H1 (cell line): ENCODE measurements at regions not wholly inside any gene's neighbourhood (a gene's known extent, or its start where the extent isn't known, plus 50 kb on each side); places are given as distances from the start of the nearest gene placed in this dataset.

Experiments
- CTCF ChIA-PET: fragments of 300-600 bp; sonication (Branson Sonifier 250); formaldehyde crosslinking; loops from one replicate; lab custom pipeline; 2021; ENCODE audit not compliant: partially characterized antibody; lab: Charles Lee
- POLR2A ChIA-PET: fragments of 300-600 bp; sonication (Branson Sonifier 250); formaldehyde crosslinking; loops from one replicate; lab custom pipeline; 2021; ENCODE audit warnings: inconsistent platforms; ENCODE audit not compliant: partially characterized antibody; lab: Charles Lee
- DNase-seq, 2 experiments: peaks; one replicate each; pipeline versions ENCODE4 v3.0.0 to v3.0.0-alpha.2; 2010 to 2022; ENCODE audit warnings: low spot score in 2 of 2, low read depth in 1 of 2, mixed read lengths in 1 of 2
- FAIRE-seq: peaks from 2 replicates; lab custom pipeline; 2011; peaks lifted over from hg19 to GRCh38; lab: Jason Lieb, UNC
- H2AFZ ChIP-seq: 2 replicates; pipeline ENCODE4 v1.8.1; 2012; ENCODE audit warnings: low read length, inconsistent platforms
- H2AK5ac ChIP-seq: 2 replicates; pipeline ENCODE4 v1.6.1; 2013; ENCODE audit warnings: low read depth, low read length
- H2BK120ac ChIP-seq: replicated peaks from 2 replicates; pipeline ENCODE3; 2013; ENCODE audit warnings: low read depth, low read length, inconsistent platforms
- H2BK12ac ChIP-seq: 2 replicates; pipeline ENCODE4 v1.6.1; 2013; ENCODE audit warnings: low read depth, low read length
- H2BK15ac ChIP-seq: 2 replicates; pipeline ENCODE4 v1.6.1; 2013; ENCODE audit warnings: low read length
- H2BK20ac ChIP-seq: 2 replicates; pipeline ENCODE4 v1.6.1; 2013; ENCODE audit warnings: low read length
- H2BK5ac ChIP-seq: 2 replicates; pipeline ENCODE4 v1.6.1; 2013; ENCODE audit warnings: low read depth, low read length
- H3K14ac ChIP-seq: 2 replicates; pipeline ENCODE4 v1.6.1; 2013; ENCODE audit warnings: inconsistent platforms; ENCODE audit not compliant: insufficient read length
- H3K18ac ChIP-seq: 2 replicates; pipeline ENCODE4 v1.6.1; 2013; ENCODE audit warnings: low read length; ENCODE audit errors: extremely low read depth
- H3K23ac ChIP-seq: 2 replicates; pipeline ENCODE4 v1.6.1; 2013; ENCODE audit warnings: inconsistent platforms; ENCODE audit not compliant: insufficient read length
- H3K23me2 ChIP-seq: 2 replicates; pipeline ENCODE4 v1.6.1; 2013; ENCODE audit warnings: low read depth, low read length
- H3K27ac ChIP-seq: 2 replicates; pipeline ENCODE4 v1.6.1; 2011; ENCODE audit warnings: low read depth, low read length, inconsistent platforms
- H3K27me3 ChIP-seq, 4 experiments: replicated peaks in 1 of 4; 1 replicate in 1 of 4; 2 replicates in 3 of 4; pipeline versions ENCODE4 v1.6.1 to v1.8.1; 2011 to 2013; ENCODE audit warnings: low read length in 3 of 4, mild to moderate bottlenecking in 3 of 4, inconsistent platforms in 2 of 4, mixed read lengths in 2 of 4, moderate library complexity in 1 of 4; ENCODE audit not compliant: control insufficient read depth in 3 of 4, insufficient read depth in 3 of 4; ENCODE audit errors: extremely low read depth in 1 of 4
- H3K36me3 ChIP-seq, 4 experiments: 2 replicates each; pipeline versions ENCODE4 v1.6.1 to v1.8.1; 2011 to 2013; ENCODE audit warnings: mild to moderate bottlenecking in 4 of 4, low read length in 3 of 4, moderate library complexity in 2 of 4, control low read depth in 1 of 4, inconsistent platforms in 1 of 4; ENCODE audit not compliant: insufficient read depth in 4 of 4, control insufficient read depth in 2 of 4
- H3K4ac ChIP-seq: replicated peaks from 2 replicates; pipeline ENCODE3; 2013; ENCODE audit warnings: low read length, low read depth, mixed read lengths, inconsistent platforms; ENCODE audit not compliant: insufficient read length
- H3K4me1 ChIP-seq, 4 experiments: replicated peaks in 1 of 4; 1 replicate in 1 of 4; 2 replicates in 3 of 4; pipeline versions ENCODE4 v1.6.1 to v1.8.1; 2011 to 2013; ENCODE audit warnings: low read length in 3 of 4, inconsistent platforms in 2 of 4, mixed read lengths in 1 of 4; ENCODE audit not compliant: insufficient read depth in 4 of 4, control insufficient read depth in 3 of 4
- H3K4me2 ChIP-seq, 2 experiments: 2 replicates each; pipeline versions ENCODE4 v1.6.1 to v1.8.1; 2011 to 2013; ENCODE audit warnings: low read depth in 2 of 2, low read length in 2 of 2, control low read depth in 1 of 2, inconsistent platforms in 1 of 2, mild to moderate bottlenecking in 1 of 2; ENCODE audit not compliant: insufficient read depth in 1 of 2
- H3K4me3 ChIP-seq, 4 experiments: fragments of 200-600, 300-600 bp in 1 of 4; sonication (generic), shearing (Covaris generic), sonication (Bioruptor Twin) in 1 of 4; 2 replicates each; pipeline versions ENCODE4 v1.5.1 to v1.8.1; 2011 to 2016; ENCODE audit warnings: low read length in 4 of 4, low read depth in 3 of 4, control low read depth in 2 of 4, inconsistent platforms in 2 of 4, mild to moderate bottlenecking in 2 of 4, mixed read lengths in 1 of 4, moderate library complexity in 1 of 4; ENCODE audit not compliant: insufficient read depth in 2 of 4; ENCODE audit errors: extremely low read depth in 1 of 4
- H3K56ac ChIP-seq: replicated peaks from 2 replicates; pipeline ENCODE3; 2013; ENCODE audit warnings: low read depth, mild to moderate bottlenecking, mixed read lengths, low read length, inconsistent platforms; ENCODE audit not compliant: insufficient read length
- H3K79me1 ChIP-seq: 2 replicates; pipeline ENCODE4 v1.6.1; 2013; ENCODE audit warnings: low read depth, low read length, control low read depth
- H3K79me2 ChIP-seq, 2 experiments: 2 replicates each; pipeline versions ENCODE4 v1.6.1 to v1.8.1; 2012 to 2013; ENCODE audit warnings: low read length in 2 of 2, mild to moderate bottlenecking in 2 of 2, inconsistent platforms in 1 of 2; ENCODE audit not compliant: insufficient read depth in 2 of 2, control insufficient read depth in 1 of 2
- H3K9ac ChIP-seq, 4 experiments: replicated peaks in 1 of 4; 1 replicate in 1 of 4; 2 replicates in 3 of 4; pipeline versions ENCODE4 v1.6.1 to v1.8.1; 2011 to 2013; ENCODE audit warnings: low read depth in 3 of 4, low read length in 3 of 4, control low read depth in 2 of 4, mild to moderate bottlenecking in 2 of 4, moderate library complexity in 2 of 4, inconsistent platforms in 1 of 4; ENCODE audit errors: extremely low read depth in 1 of 4
- H3K9me3 ChIP-seq, 2 experiments: 2 replicates each; pipeline versions ENCODE4 v1.6.1 to v1.8.1; 2012 to 2013; ENCODE audit warnings: mild to moderate bottlenecking in 2 of 2, moderate library complexity in 2 of 2, control low read depth in 1 of 2, inconsistent platforms in 1 of 2, low read depth in 1 of 2, low read length in 1 of 2, mixed read lengths in 1 of 2; ENCODE audit not compliant: insufficient read depth in 2 of 2
- H4K20me1 ChIP-seq, 2 experiments: replicated peaks in 1 of 2; 2 replicates each; pipeline versions ENCODE3 to v1.8.1; 2011 to 2013; ENCODE audit warnings: inconsistent platforms in 2 of 2, low read length in 2 of 2, mild to moderate bottlenecking in 1 of 2; ENCODE audit not compliant: insufficient read depth in 2 of 2, control insufficient read depth in 1 of 2
- H4K5ac ChIP-seq: 2 replicates; pipeline ENCODE4 v1.6.1; 2013; ENCODE audit warnings: low read length, low read depth, mixed read lengths, inconsistent platforms; ENCODE audit not compliant: insufficient read length
- H4K8ac ChIP-seq: 2 replicates; pipeline ENCODE4 v1.8.0; 2013; ENCODE audit warnings: mild to moderate bottlenecking, moderate library complexity, low read length, inconsistent platforms; ENCODE audit not compliant: insufficient read depth; ENCODE audit errors: extremely low read depth
- H4K91ac ChIP-seq: replicated peaks from 2 replicates; pipeline ENCODE3; 2013; ENCODE audit warnings: low read length, mixed read lengths, inconsistent platforms; ENCODE audit not compliant: insufficient read length
- MAFK ChIP-seq: IDR thresholded peaks from 2 replicates; pipeline ENCODE4 v1.6.1; 2012; ENCODE audit warnings: low read depth, mild to moderate bottlenecking, improper control_type of control experiment, low read length
- NANOG ChIP-seq: IDR thresholded peaks from 2 replicates; pipeline ENCODE4 v1.6.1; 2011; ENCODE audit warnings: low read length, low read depth, mild to moderate bottlenecking, inconsistent platforms; ENCODE audit not compliant: insufficient read depth, poor library complexity, severe bottlenecking

- H3K36me3 ChIP-seq: no peaks in the 10 kb centered on the region
- H3K18ac ChIP-seq: no peak overlapping the region
- no peak overlapping the region for H3K9ac ChIP-seq
- no peak overlapping the region for H3K14ac ChIP-seq
- no peaks in the 10 kb centered on the region for H3K9me3 ChIP-seq
- no peak overlapping the region for H2BK15ac ChIP-seq
- no peaks in the 10 kb centered on the region; the same call in 1 of the 2 replicates for H3K23me2 ChIP-seq
- H4K20me1 ChIP-seq: no peaks in the 10 kb centered on the region
- H4K5ac ChIP-seq: no peak overlapping the region
- DNase-seq (no peak), FAIRE-seq (no peak)
- no peak overlapping the region for H3K4ac ChIP-seq
- no peak overlapping the region for H3K56ac ChIP-seq
- H3K23ac ChIP-seq: no peak overlapping the region
- CTCF ChIA-PET: interaction anchor here (1.6 to 2.5 kb wide), 2 partner anchors 9 to 220 kb away, joined by 5 to 16 read pairs; no protein-coding TSS in a partner anchor
- no peak overlapping the region for H2BK20ac ChIP-seq
- no peak overlapping the region for H2AFZ ChIP-seq
- H3K4me3 ChIP-seq: no peak overlapping the region
- POLR2A ChIA-PET: no interaction called here
- peaks cover 0 to 7% (median 0%) of the 10 kb centered on the region in 4 experiments; a peak in 1 of 7 replicates for H3K4me1 ChIP-seq
- no peaks in the 10 kb centered on the region for H3K27me3 ChIP-seq
- H2BK12ac ChIP-seq: no peak overlapping the region
- no peak overlapping the region for H2BK5ac ChIP-seq
- H4K91ac ChIP-seq: no peak overlapping the region
- H4K8ac ChIP-seq: no peak overlapping the region
- no peak overlapping the region for H3K27ac ChIP-seq
- no peak overlapping the region for H2BK120ac ChIP-seq
- no peaks in the 10 kb centered on the region for H3K79me1 ChIP-seq
- H3K79me2 ChIP-seq: no peaks in the 10 kb centered on the region
- TF ChIP-seq NANOG (no peak), MAFK (no peak)
- H2AK5ac ChIP-seq: no peak overlapping the region
- H3K4me2 ChIP-seq: no peak overlapping the region
Observed at GRCh38 chr9:73076970-73077369, 74.7 kb upstream of the ANXA1 start.
